ENCODE measurements at regions not wholly inside any gene's neighbourhood (a gene's known extent, or its start where the extent isn't known, plus 50 kb on each side); places are given as distances from the start of the nearest gene placed in this dataset.

DNA sequence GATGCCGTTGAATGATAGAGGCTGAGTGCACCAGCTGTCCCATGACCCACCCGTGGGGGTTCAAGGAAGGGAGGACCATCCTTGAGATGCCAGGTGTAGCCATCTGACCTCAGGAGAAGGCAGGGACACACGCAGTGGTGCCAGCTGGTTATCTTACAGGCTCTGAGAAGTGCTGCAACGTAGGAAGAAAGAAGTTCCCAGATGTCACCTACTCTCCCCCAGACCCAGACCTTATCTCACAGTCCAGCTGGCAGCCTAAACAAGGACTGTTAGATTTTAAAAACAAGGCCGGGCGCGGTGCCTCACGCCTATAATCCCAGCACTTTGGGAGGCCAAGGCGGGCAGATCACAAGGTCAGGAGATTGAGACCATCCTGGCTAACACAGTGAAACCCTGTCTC lies 1307.6 kb downstream of the TBC1D22A start:
- H3K9ac ChIP-seq (ENCODE audit: low read length) = no peak overlapping the region
- ChIA-PET POLR2A (ENCODE audit: unreplicated experiment) (no interaction called here), CTCF (no interaction called here)
- no TSS peak for BruUV-seq (replicated peaks)
- H3K9me2 ChIP-seq (replicated peaks; ENCODE audit: low read length) = no peaks in the 10 kb centered on the region
- H3K27ac ChIP-seq (ENCODE audit: low read length) = no peak overlapping the region
- DNase-seq (no peak), ATAC-seq (no peak)
- no peaks in the 10 kb centered on the region for H3K36me3 ChIP-seq (ENCODE audit: low read depth, low read length)
- no peak overlapping the region for H2AFZ ChIP-seq (ENCODE audit: low read length)
- H3K9me3 ChIP-seq (ENCODE audit: low read length) = no peaks in the 10 kb centered on the region
- no peaks in the 10 kb centered on the region for H3K4me1 ChIP-seq (ENCODE audit: insufficient read depth, low read length)
- TF ChIP-seq EZH2 (IDR thresholded peaks at IDR 0.05; ENCODE audit: low read length, unreplicated experiment) = no peak
- no peak for TF ChIP-seq EZH2phosphoT487 (IDR thresholded peaks at IDR 0.05; ENCODE audit: borderline replicate concordance, low read length)
- no peak for TF ChIP-seq CTCF (conservative IDR thresholded peaks at IDR 0.05; ENCODE audit: low read depth, low read length)
- no peak overlapping the region for H3K4me3 ChIP-seq (ENCODE audit: low read length)
- H3K79me2 ChIP-seq (ENCODE audit: low read length) = no peaks in the 10 kb centered on the region
- H3K27me3 ChIP-seq (ENCODE audit: low read length) = no peaks in the 10 kb centered on the region
- no peaks in the 10 kb centered on the region for H3F3A ChIP-seq (ENCODE audit: low read length, unreplicated experiment)
- intact Hi-C loops (cut with micrococcal nuclease) = no loop called here
- H4K20me1 ChIP-seq (ENCODE audit: low read length) = no peaks in the 10 kb centered on the region
- H3K4me2 ChIP-seq (ENCODE audit: low read length) = no peak overlapping the region

DNA sequence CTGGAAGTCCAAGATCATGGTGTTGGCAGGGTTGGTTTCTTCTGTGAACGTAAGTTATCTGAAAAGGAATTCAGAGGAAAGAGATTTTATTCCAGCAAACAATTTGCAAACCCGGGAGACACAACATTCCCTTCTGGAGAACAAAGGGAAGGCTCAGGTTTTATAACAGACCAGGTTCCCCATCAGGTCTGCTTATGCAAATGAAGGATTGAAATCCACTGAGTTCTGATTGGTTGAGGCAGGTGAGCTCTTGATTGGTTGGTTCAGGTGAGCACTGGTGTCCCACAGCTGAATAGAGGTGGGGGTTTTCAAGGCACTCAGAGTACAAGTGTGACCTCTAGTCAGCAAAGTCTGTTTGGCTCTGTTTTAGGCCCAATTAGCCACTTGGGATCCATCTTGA lies 1306.8 kb downstream of the TBC1D22A start:
- no peak overlapping the region for H3K4me3 ChIP-seq (ENCODE audit: low read length)
- CTCF ChIA-PET = no interaction called here
- no peak overlapping the region for H3K9ac ChIP-seq (ENCODE audit: low read length)
- no peak overlapping the region for H3K4me2 ChIP-seq (ENCODE audit: low read length)
- no peak overlapping the region for H3K27ac ChIP-seq (ENCODE audit: low read length)
- H4K20me1 ChIP-seq (ENCODE audit: low read length) = no peaks in the 10 kb centered on the region
- no peaks in the 10 kb centered on the region for H3K4me1 ChIP-seq (ENCODE audit: insufficient read depth, low read length)
- no peaks in the 10 kb centered on the region for H3K27me3 ChIP-seq (ENCODE audit: low read length)
- no peak for TF ChIP-seq EZH2 (IDR thresholded peaks at IDR 0.05; ENCODE audit: low read length, unreplicated experiment)
- DNase-seq = no peak
- no peaks in the 10 kb centered on the region for H3K79me2 ChIP-seq (ENCODE audit: low read length)
- intact Hi-C loops (cut with micrococcal nuclease) = no loop called here
- no peak for ATAC-seq
- no peaks in the 10 kb centered on the region for H3K9me2 ChIP-seq (replicated peaks; ENCODE audit: low read length)
- H3F3A ChIP-seq (ENCODE audit: low read length, unreplicated experiment) = no peaks in the 10 kb centered on the region
- H3K9me3 ChIP-seq (ENCODE audit: low read length) = no peaks in the 10 kb centered on the region
- POLR2A ChIA-PET (ENCODE audit: unreplicated experiment) = no interaction called here
- no peaks in the 10 kb centered on the region for H3K36me3 ChIP-seq (ENCODE audit: low read depth, low read length)
- no TSS peak for BruUV-seq (replicated peaks)
- H2AFZ ChIP-seq (ENCODE audit: low read length) = no peak overlapping the region

GRCh38 chr22:48068323-48068885 lies 1306.0 kb downstream of the TBC1D22A start:
- intact Hi-C loops (cut with micrococcal nuclease) = no loop called here
- Histone ChIP-seq H3K79me2 (ENCODE audit: low read length) (no peaks in the 10 kb centered on the region), H3K27me3 (ENCODE audit: low read length) (no peaks in the 10 kb centered on the region), H3K9ac (ENCODE audit: low read length) (no peak overlapping the region), H2AFZ (ENCODE audit: low read length) (no peak overlapping the region), H4K20me1 (ENCODE audit: low read length) (no peaks in the 10 kb centered on the region), H3K9me3 (ENCODE audit: low read length) (no peaks in the 10 kb centered on the region), H3K4me3 (ENCODE audit: low read length) (no peak overlapping the region), H3K36me3 (ENCODE audit: low read depth, low read length) (no peaks in the 10 kb centered on the region), H3K27ac (ENCODE audit: low read length) (no peak overlapping the region), H3K4me1 (ENCODE audit: insufficient read depth, low read length) (no peaks in the 10 kb centered on the region), H3F3A (ENCODE audit: low read length, unreplicated experiment) (no peaks in the 10 kb centered on the region), H3K9me2 (replicated peaks; ENCODE audit: low read length) (no peaks in the 10 kb centered on the region), H3K4me2 (ENCODE audit: low read length) (no peak overlapping the region)
- BruUV-seq (replicated peaks) = no TSS peak
- ChIA-PET POLR2A (ENCODE audit: unreplicated experiment) (no interaction called here), CTCF (no interaction called here)
- DNase-seq (no peak), ATAC-seq (no peak)
- no peak for TF ChIP-seq EZH2phosphoT487 (IDR thresholded peaks at IDR 0.05; ENCODE audit: borderline replicate concordance, low read length)
- no peak for TF ChIP-seq EZH2 (IDR thresholded peaks at IDR 0.05; ENCODE audit: low read length, unreplicated experiment)
- TF ChIP-seq CTCF (conservative IDR thresholded peaks at IDR 0.05; ENCODE audit: low read depth, low read length) = no peak

Measured in PC-3 (cell line).